ENCODE measurements at regions not wholly inside any gene's neighbourhood (a gene's known extent, or its start where the extent isn't known, plus 50 kb on each side); places are given as distances from the start of the nearest gene placed in this dataset.

- no peak overlapping the region for H3K4me3 ChIP-seq (ENCODE audit: extremely low read depth in 1 of 4, insufficient read depth in 2 of 4, low read depth in 3 of 4, low read length in 4 of 4)
- H3K4me1 ChIP-seq (replicated peaks in 1 of 4; ENCODE audit: control insufficient read depth in 3 of 4, insufficient read depth in 4 of 4, low read length in 3 of 4) = no peaks in the 10 kb centered on the region
- H3K36me3 ChIP-seq (ENCODE audit: control insufficient read depth in 2 of 4, insufficient read depth in 4 of 4, low read length in 3 of 4) = no peaks in the 10 kb centered on the region
- H2BK5ac ChIP-seq (ENCODE audit: low read depth, low read length) = no peak overlapping the region
- WGBS, 2 experiments (ENCODE audit: extremely low coverage in 1 of 2, insufficient coverage in 1 of 2, insufficient read length in 1 of 2, insufficient replicate concordance in 2 of 2, low coverage in 1 of 2, low lambda C conversion rate in 2 of 2, missing lambda C conversion rate in 1 of 2) = 88% methylated on average over 3 of the region's 3 CpGs; no CpG with 5 or more reads in 1 of the 2 experiments
- H3K18ac ChIP-seq (ENCODE audit: extremely low read depth, low read length) = no peak overlapping the region
- no peak overlapping the region for H3K27ac ChIP-seq (ENCODE audit: low read depth, low read length)
- H3K4me2 ChIP-seq (ENCODE audit: insufficient read depth in 1 of 2, low read depth in 2 of 2, low read length in 2 of 2) = no peak overlapping the region
- H3K79me2 ChIP-seq (ENCODE audit: control insufficient read depth in 1 of 2, insufficient read depth in 2 of 2, low read length in 2 of 2) = no peaks in the 10 kb centered on the region
- H2BK15ac ChIP-seq (ENCODE audit: low read length) = no peak overlapping the region
- ChIA-PET CTCF (ENCODE audit: partially characterized antibody) (no interaction called here), POLR2A (ENCODE audit: partially characterized antibody) (interaction anchor here (0.7 kb wide), 1 partner anchor 20 kb away, joined by 3 read pairs; no protein-coding TSS in a partner anchor)
- FAIRE-seq (no peak), DNase-seq (ENCODE audit: low read depth in 1 of 2, low spot score in 2 of 2) (no peak)
- no peaks in the 10 kb centered on the region for H3K9me3 ChIP-seq (ENCODE audit: insufficient read depth in 2 of 2, low read depth in 1 of 2, low read length in 1 of 2)
- H2AFZ ChIP-seq (ENCODE audit: low read length) = no peak overlapping the region
- H3K79me1 ChIP-seq (ENCODE audit: low read depth, low read length) = no peaks in the 10 kb centered on the region
- no peak overlapping the region for H2AK5ac ChIP-seq (ENCODE audit: low read depth, low read length)
- H4K20me1 ChIP-seq (replicated peaks in 1 of 2; ENCODE audit: control insufficient read depth in 1 of 2, insufficient read depth in 2 of 2, low read length in 2 of 2) = no peaks in the 10 kb centered on the region
- no peak overlapping the region for H2BK12ac ChIP-seq (ENCODE audit: low read depth, low read length)
- no peak for TF ChIP-seq BRCA1 (IDR thresholded peaks at IDR 0.05; ENCODE audit: low read depth, low read length)
- TF ChIP-seq RFX5 (IDR thresholded peaks at IDR 0.05; ENCODE audit: borderline replicate concordance, low read depth, low read length) = peak; percentile 73
- no peak for TF ChIP-seq TAF7 (optimal IDR thresholded peaks at IDR 0.05; ENCODE audit: borderline replicate concordance, low read depth, low read length)
- no peak overlapping the region for H4K91ac ChIP-seq (replicated peaks; ENCODE audit: insufficient read length, low read length)
- H3K56ac ChIP-seq (replicated peaks; ENCODE audit: insufficient read length, low read depth, low read length) = no peak overlapping the region
- H3K23ac ChIP-seq (ENCODE audit: insufficient read length) = no peak overlapping the region
- H3K4ac ChIP-seq (replicated peaks; ENCODE audit: insufficient read length, low read depth, low read length) = no peak overlapping the region
- no peaks in the 10 kb centered on the region for H3K27me3 ChIP-seq (replicated peaks in 1 of 4; ENCODE audit: control insufficient read depth in 3 of 4, extremely low read depth in 1 of 4, insufficient read depth in 3 of 4, low read length in 3 of 4)
- H3K23me2 ChIP-seq (ENCODE audit: low read depth, low read length) = no peaks in the 10 kb centered on the region
- no peak overlapping the region for H3K14ac ChIP-seq (ENCODE audit: insufficient read length)
- no peak overlapping the region for H2BK20ac ChIP-seq (ENCODE audit: low read length)
- no peak overlapping the region for H3K9ac ChIP-seq (replicated peaks in 1 of 4; ENCODE audit: extremely low read depth in 1 of 4, low read depth in 3 of 4, low read length in 3 of 4)
- no peak overlapping the region for H4K5ac ChIP-seq (ENCODE audit: insufficient read length, low read depth, low read length)
- no peak overlapping the region for H4K8ac ChIP-seq (ENCODE audit: extremely low read depth, insufficient read depth, low read length)
- no peak overlapping the region for H2BK120ac ChIP-seq (replicated peaks; ENCODE audit: low read depth, low read length)
These were observed 251.9 kb downstream of the SEC23A start for GRCh38 chr14:38851111-38851510.

Measured in H1 (cell line).